SK-N-SH treated with all-trans-retinoic acid at 6 μM for 48 hours (cell line): ENCODE measurements at regions not wholly inside any gene's neighbourhood (a gene's known extent, or its start where the extent isn't known, plus 50 kb on each side); places are given as distances from the start of the nearest gene placed in this dataset.

ENCODE experiments used
- ATAC-seq: fragments of 200-7000 bp; cut with Tn5 transposase; 3 replicates; pipeline ENCODE4 v1.9.1; 2020; ENCODE audit warnings: mild to moderate bottlenecking, moderate library complexity
- ARNTL ChIP-seq: fragments of 450-650 bp; formaldehyde crosslinking; IDR thresholded peaks from 2 replicates; pipeline ENCODE4 v1.5.0; 2020; ENCODE audit warnings: low read depth, mild to moderate bottlenecking, moderate library complexity, borderline replicate concordance
- BACH2 ChIP-seq: fragments of 250-450 bp; sonication (Bioruptor Pico); IDR thresholded peaks from 2 replicates; pipeline ENCODE4 v1.9.0; 2021; ENCODE audit warnings: mild to moderate bottlenecking, borderline replicate concordance
- CREB5 ChIP-seq: fragments of 250-450 bp; sonication (Bioruptor Pico); IDR thresholded peaks from 2 replicates; pipeline ENCODE4 v1.5.1; 2020; ENCODE audit warnings: low read depth, mild to moderate bottlenecking, moderate library complexity
- CSRNP3 ChIP-seq: fragments of 250-450 bp; sonication (Bioruptor Pico); IDR thresholded peaks from 2 replicates; pipeline ENCODE4 v1.5.1; 2021; ENCODE audit warnings: mild to moderate bottlenecking, moderate library complexity
- ESRRG ChIP-seq: fragments of 250-450 bp; sonication (Bioruptor Pico); IDR thresholded peaks from 2 replicates; pipeline ENCODE4 v1.6.1; 2021; ENCODE audit warnings: mild to moderate bottlenecking
- GLIS3 ChIP-seq: fragments of 250-450 bp; sonication (Bioruptor Pico); IDR thresholded peaks from 2 replicates; pipeline ENCODE4 v1.5.0; 2020; ENCODE audit warnings: mild to moderate bottlenecking, moderate library complexity
- ISL1 ChIP-seq: fragments of 250-450 bp; sonication (Bioruptor Pico); IDR thresholded peaks from 2 replicates; pipeline ENCODE4 v2.1.2; 2022; ENCODE audit warnings: mild to moderate bottlenecking, moderate library complexity
- OSR1 ChIP-seq: fragments of 250-450 bp; sonication (Bioruptor Pico); IDR thresholded peaks from 2 replicates; pipeline ENCODE4 v1.8.0; 2022; ENCODE audit warnings: moderate library complexity, mild to moderate bottlenecking, inconsistent platforms
- PATZ1 ChIP-seq: fragments of 250-450 bp; sonication (Bioruptor Pico); IDR thresholded peaks from 2 replicates; pipeline ENCODE4 v1.8.0; 2020; ENCODE audit warnings: mild to moderate bottlenecking, moderate library complexity, borderline replicate concordance
- POU6F1 ChIP-seq: fragments of 250-450 bp; sonication (Bioruptor Pico); IDR thresholded peaks from 2 replicates; pipeline ENCODE4 v1.8.0; 2021; ENCODE audit warnings: low read depth, mild to moderate bottlenecking, moderate library complexity, borderline replicate concordance
- PPARA ChIP-seq: fragments of 250-450 bp; sonication (Bioruptor Pico); IDR thresholded peaks from 2 replicates; pipeline ENCODE4 v1.5.0; 2020; ENCODE audit warnings: mild to moderate bottlenecking, borderline replicate concordance
- RARB ChIP-seq: fragments of 250-450 bp; sonication (Bioruptor Pico); IDR thresholded peaks from 2 replicates; pipeline ENCODE4 v1.8.0; 2021; ENCODE audit warnings: mild to moderate bottlenecking, moderate library complexity
- SNAI2 ChIP-seq: fragments of 250-450 bp; sonication (Bioruptor Pico); IDR thresholded peaks from 2 replicates; pipeline ENCODE4 v1.5.0; 2020; ENCODE audit warnings: mild to moderate bottlenecking, moderate library complexity
- TOX ChIP-seq: fragments of 250-450 bp; sonication (Bioruptor Pico); IDR thresholded peaks from 2 replicates; pipeline ENCODE4 v1.8.0; 2021; ENCODE audit warnings: mild to moderate bottlenecking, moderate library complexity, borderline replicate concordance
- TSHZ2 ChIP-seq: fragments of 250-450 bp; sonication (Bioruptor Pico); IDR thresholded peaks from 2 replicates; pipeline ENCODE4 v1.5.0; 2020; ENCODE audit warnings: mild to moderate bottlenecking, moderate library complexity
- ZC3H10 ChIP-seq: fragments of 250-450 bp; sonication (Bioruptor Pico); IDR thresholded peaks from 2 replicates; pipeline ENCODE4 v1.5.1; 2021; ENCODE audit warnings: mild to moderate bottlenecking, moderate library complexity
- ZFP3 ChIP-seq: fragments of 250-450 bp; sonication (Bioruptor Pico); IDR thresholded peaks from 2 replicates; pipeline ENCODE4 v1.5.0; 2020; ENCODE audit warnings: mild to moderate bottlenecking, moderate library complexity
- ZFP30 ChIP-seq: fragments of 450-650 bp; formaldehyde crosslinking; IDR thresholded peaks from 2 replicates; pipeline ENCODE4 v1.5.0; 2022; ENCODE audit warnings: mild to moderate bottlenecking, moderate library complexity
- ZNF565 ChIP-seq: fragments of 450-650 bp; formaldehyde crosslinking; conservative IDR thresholded peaks from 2 replicates; pipeline ENCODE4 v1.5.0; 2020; ENCODE audit warnings: low read depth, mild to moderate bottlenecking, moderate library complexity
- ZNF70 ChIP-seq: fragments of 450-650 bp; formaldehyde crosslinking; IDR thresholded peaks from 2 replicates; pipeline ENCODE4 v1.5.0; 2020; ENCODE audit warnings: mild to moderate bottlenecking, moderate library complexity
- ZNF8 ChIP-seq: fragments of 450-650 bp; formaldehyde crosslinking; IDR thresholded peaks from 2 replicates; pipeline ENCODE4 v1.5.0; 2020; ENCODE audit warnings: mild to moderate bottlenecking, moderate library complexity

GRCh38 chr2:136175466-136175865 lies 57.5 kb upstream of the CXCR4 start:
- no peak for ATAC-seq
- no peak for TF ChIP-seq SNAI2
- TF ChIP-seq ZC3H10: no peak
- TF ChIP-seq PPARA (CRISPR knock-in tag): no peak
- TF ChIP-seq PATZ1 (CRISPR knock-in tag): no peak
- no peak for TF ChIP-seq BACH2 (CRISPR knock-in tag)
- no peak for TF ChIP-seq ESRRG (CRISPR knock-in tag)
- no peak for TF ChIP-seq OSR1 (CRISPR knock-in tag)
- TF ChIP-seq TOX: no peak
- no peak for TF ChIP-seq ZNF70 (CRISPR knock-in tag)
- no peak for TF ChIP-seq RARB (CRISPR knock-in tag)
- no peak for TF ChIP-seq ARNTL (CRISPR knock-in tag)
- TF ChIP-seq CREB5 (CRISPR knock-in tag): no peak

- ATAC-seq: no peak
- no peak for TF ChIP-seq SNAI2
- no peak for TF ChIP-seq POU6F1 (CRISPR knock-in tag)
- no peak for TF ChIP-seq ISL1 (CRISPR knock-in tag)
- TF ChIP-seq ZFP3 (CRISPR knock-in tag): no peak
- TF ChIP-seq OSR1 (CRISPR knock-in tag): no peak
- no peak for TF ChIP-seq TSHZ2 (CRISPR knock-in tag)
- TF ChIP-seq ZFP30 (CRISPR knock-in tag): no peak
- no peak for TF ChIP-seq ZNF70 (CRISPR knock-in tag)
- no peak for TF ChIP-seq RARB (CRISPR knock-in tag)
- TF ChIP-seq ZNF8 (CRISPR knock-in tag): no peak
- TF ChIP-seq GLIS3 (CRISPR knock-in tag): no peak
- no peak for TF ChIP-seq PATZ1 (CRISPR knock-in tag)
- no peak for TF ChIP-seq CSRNP3 (CRISPR knock-in tag)
- no peak for TF ChIP-seq ZNF565 (CRISPR knock-in tag)
Observed at GRCh38 chr2:136173126-136173525, 55.2 kb upstream of the CXCR4 start.
